ENCODE measurements at regions not wholly inside any gene's neighbourhood (a gene's known extent, or its start where the extent isn't known, plus 50 kb on each side); places are given as distances from the start of the nearest gene placed in this dataset.
"Not testable (repeated sequence)": the region's sequence is repeated elsewhere in the genome, so short reads cannot be mapped to it uniquely, and the experiment has no call there.

DNA sequence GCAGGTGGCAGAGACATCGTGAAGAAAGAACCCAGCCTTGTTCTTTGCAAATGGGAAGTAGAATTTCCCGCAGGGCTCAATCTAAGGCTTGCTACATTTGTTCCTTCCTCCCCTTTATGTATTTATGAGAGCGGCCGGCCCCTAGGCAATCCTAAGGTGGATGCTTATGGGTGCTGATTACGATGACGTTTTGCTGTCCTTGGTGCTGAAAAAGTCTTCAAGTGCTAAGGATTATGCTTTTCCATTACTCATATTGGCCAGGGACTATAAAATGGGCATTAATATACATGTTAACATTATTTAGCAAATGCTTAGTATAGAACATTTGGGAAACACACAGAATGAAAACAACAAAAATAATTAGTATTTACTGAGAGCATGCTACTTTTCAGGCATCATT, 313.3 kb upstream of the XYLT1 start:
- DNase-seq: no peak

DNA sequence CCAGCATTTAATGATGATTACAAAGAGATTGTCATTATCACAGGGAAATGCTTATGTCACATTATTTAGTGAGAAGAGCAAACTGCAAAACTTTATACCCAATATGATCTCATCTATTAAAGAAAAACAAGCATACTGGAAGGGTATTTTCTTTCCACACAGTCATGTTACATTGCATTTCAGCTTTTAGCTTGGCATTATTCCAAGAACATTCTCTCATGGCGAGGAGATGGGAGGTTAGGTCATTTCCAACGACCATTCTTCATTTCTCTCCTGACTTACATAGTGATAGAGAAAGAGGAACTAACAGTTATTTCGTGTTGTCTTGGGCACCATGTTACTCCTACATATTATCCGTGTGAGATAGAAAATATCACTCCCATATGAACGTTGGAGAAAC, 309.4 kb upstream of the XYLT1 start:
- DNase-seq: no peak

DNA sequence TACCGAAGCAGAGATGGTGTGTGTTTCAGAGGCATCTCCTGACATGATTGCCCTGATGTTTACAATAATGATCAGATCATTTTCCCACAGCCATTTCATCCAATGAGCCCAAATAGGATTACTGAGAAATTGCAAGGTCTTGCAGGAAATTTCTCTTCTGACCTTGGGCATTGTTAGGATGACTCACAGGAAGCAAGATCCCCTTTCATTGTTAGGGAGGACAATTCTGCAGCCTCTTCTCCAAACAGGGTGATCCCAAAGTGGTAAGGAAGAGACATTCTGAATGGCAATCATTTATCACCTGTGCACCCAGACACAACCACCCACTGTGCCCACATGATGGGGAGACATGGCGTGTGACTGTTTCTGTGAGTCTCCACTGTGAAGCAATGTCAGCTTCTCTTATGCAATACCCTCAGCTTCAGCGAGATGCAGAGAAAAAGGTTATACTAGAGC, 306.7 kb upstream of the XYLT1 start:
- DNase-seq: no peak

DNA sequence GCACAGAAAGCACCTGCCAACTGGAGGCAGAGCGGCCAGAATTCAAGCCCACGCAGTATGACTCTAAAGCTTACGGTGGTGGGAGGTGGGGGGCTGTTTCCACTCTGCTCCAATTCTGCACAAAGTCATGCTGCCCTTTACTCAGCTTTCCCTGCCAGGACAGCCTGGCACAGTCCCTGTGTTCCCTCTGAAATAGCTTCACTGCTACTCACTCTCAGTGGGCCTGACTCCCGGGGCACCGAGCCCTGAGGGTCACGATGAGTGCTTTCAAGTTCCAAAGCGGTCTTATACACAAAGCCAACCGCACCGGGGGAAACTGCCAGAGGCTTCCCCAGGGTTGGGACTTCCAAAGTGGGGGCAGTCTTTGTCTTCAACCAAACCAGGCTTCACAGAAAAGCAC, 306.1 kb upstream of the XYLT1 start:
- DNase-seq: no peak

DNA sequence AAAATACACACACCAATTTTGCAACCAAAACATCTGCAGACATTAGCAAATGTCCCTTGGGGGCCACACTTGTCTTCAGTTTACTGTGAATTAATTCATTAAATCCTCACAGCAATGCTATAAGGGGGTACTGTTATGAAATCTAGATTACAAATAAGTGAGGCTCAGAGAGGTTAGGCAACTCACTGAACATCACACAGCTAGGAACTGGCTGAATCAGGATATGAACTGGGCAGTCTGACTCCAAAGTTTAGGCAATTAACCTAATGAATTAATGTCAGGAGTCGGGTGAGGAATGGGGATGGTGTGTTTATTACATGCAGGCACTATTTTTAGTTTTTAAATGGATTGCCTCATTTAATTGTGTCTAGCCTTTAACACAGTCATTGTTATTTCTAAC, 305.7 kb upstream of the XYLT1 start:
- no peak for DNase-seq

DNA sequence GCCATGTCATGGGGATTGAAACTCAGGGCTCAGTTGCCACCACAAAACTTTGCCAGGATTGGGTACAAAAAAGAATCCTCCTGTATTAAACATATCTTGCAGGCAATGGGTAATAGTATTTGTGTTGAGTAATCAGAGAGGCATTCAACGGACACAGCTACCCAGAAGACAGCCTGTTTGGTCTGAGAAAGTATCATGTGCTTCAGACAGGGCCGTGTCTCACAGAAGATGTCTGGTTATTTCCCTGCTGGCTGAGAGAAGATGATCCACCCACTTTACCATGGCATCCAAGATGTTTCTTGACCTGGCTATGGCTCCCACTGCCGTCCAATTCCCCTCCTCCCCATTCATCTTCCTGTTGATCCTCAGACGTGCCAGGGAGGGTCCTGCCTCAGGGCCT, 304.3 kb upstream of the XYLT1 start:
- no peak for DNase-seq

DNA sequence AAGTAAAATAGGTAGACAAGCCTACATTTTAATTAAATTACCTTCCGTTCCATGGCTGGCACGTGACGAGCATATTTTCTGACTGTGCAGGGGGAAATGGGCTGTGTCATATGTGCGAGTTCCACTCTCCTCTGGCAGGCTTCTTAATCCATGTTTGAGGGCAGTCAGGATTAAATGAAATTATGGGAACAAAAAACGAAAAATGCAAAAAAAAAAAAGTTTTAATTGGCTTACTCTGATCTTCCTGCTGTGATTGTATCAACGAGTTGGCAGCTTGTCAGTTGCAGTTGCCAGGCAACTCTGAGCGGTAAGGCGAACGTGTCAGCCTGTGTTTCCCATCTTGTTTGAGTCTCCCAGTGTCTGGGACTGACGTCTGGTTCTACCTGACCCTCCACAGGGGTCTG, 302.9 kb upstream of the XYLT1 start:
- DNase-seq: no peak

DNA sequence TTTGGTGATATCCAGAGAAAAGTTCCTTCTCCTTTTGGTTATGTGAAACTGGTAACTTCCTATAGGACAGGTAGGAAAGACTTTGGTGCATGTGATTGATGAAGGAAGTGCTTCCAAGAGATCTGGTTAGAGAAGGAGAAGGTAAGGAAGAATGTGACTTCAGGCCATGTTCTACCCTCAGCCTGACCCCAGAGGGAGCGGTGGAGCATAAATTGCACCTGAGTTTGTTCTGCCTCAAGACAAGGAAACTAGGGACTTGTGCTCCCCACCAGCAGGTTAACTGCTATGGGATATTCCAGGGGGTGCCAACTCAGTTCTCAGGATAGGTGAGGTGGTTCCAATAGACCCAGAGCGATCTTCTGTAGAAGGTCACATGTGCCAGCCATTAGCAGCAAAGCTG, 299.3 kb upstream of the XYLT1 start:
- no peak for DNase-seq

DNA sequence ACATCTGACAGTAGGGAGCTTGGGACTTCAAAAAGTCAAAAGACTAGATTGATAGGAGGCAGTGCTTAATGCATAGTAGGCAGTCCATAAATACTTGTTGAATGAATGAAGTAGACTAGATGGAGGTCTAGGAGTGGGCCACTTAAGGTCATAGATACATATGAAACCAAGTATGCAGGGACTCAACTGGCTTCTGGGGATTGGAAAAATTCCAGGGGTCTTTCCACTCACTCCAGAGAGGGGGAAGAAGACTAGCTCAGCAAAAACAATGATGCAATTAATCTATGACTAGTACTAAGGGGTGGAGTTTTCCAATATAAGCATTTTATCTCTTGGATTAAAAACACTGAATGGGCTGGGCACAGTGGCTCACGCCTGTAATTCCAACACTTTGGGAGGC, 298.3 kb upstream of the XYLT1 start:
- no peak for DNase-seq

DNA sequence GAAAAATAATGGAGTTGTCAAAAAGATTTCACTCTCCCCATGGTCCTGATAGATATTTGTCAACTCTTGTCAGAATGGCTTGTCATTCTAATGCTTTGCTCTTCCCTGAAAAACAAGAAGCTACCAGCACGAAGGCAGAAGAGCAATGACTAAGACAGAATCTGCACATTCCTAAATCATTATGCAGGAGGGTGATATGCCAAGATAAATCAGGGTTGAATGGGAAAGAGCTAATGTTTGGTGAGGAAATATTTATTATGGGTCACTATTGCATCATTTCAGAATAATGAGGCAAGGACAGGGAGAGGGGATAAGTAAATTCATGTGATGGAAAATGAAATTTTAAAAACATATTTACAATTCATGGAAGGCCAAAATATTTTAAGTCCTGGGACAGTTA, 297.5 kb upstream of the XYLT1 start:
- no peak for DNase-seq

DNA sequence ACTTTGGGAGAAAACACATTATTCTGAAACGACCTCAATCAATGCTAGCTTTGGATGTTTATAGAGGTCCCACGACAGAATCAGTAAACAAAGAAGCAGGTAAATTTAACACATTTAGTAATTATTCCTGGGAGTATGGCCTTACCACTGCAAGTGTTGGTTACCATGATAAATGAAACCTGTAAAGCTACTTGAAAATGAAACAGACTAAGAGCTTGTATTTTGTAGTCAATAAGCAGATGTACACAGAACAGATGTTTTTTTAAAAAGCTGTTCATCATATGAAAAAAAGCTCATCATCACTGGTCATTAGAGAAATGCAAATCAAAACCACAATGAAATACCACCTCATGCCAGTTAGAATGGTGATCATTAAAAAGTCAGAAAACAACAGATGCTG, 295.3 kb upstream of the XYLT1 start:
- no peak for DNase-seq

DNA sequence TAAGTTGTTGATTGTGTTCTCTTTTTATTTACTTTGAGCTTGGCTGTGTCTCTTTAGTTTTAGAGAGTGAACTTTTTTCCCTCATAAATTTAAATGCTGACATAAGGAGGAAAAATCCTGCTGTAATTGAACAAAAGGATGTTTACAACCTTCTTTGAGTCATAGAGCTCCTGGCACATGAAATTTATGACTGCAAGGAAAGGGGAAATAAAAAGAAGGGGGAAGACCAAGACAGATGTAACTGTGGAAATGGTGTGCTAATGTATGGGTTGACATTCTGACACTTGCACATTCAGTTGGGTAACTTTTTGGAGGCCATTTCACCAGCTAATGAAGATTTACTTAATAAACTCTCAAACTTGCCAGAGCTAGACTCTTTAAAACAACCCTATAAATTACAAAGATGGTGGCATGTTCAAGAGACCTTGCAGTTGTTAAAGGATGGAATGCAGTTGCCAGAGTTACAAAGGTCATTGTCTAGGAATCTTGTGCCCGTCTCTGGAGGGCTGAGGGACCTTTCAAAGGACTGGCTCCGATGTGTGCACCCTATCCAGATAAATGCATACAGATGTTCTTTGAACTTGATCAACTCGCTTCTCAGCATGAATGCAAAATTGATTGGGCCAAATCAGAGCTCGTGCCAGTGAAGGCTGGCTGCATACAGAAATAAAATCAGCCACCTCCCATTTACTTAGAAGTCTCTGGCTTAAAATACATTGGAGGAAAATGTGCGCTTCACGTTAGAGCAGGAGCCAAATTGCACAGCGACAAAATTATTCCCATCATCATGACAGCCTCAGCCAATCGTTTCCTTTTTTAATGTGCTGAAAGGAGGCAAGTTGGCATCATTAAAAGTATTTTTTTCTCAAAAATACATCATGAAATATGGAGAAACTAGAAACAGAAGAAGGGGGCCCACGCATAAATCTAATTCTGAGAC, 289.0 kb upstream of the XYLT1 start:
- no peak for DNase-seq

DNA sequence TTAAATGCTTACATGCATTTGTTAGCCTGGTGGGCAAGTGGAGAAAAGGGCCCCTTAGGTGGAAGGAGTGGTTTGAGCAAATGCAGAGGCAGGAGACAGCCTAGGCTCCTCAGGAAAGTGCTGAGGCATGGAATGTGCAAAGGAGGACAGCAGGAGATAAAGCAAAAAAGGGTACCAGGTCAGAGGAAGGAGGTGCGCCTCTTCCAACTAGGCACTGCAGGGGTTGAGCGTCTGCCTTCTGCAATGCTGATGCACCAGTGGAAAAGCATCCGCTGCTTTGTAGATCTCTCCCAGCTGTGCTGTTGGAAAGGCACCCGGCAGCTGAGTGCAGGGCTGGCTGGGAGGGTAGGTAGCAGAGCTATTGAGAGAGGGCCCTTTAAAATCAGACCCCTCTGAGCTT, 287.0 kb upstream of the XYLT1 start:
- no peak for DNase-seq

DNA sequence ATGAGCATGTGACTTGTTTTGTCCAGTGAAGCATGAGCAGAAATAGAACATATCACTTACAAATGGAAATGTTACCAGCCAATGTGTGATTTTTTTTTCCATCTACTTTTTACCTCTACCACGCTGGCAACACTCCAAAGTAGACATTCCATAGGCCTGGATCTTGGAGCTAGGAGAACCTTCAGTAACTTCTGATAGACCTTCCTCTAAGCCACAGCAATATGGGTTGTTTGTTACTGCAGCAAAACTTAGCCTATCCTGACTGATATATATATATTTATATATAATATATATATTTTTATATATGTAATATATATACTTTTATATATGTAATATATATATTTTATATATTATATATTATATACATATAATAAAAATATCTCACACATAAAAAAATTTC, 284.4 kb upstream of the XYLT1 start:
- DNase-seq: no peak

DNA sequence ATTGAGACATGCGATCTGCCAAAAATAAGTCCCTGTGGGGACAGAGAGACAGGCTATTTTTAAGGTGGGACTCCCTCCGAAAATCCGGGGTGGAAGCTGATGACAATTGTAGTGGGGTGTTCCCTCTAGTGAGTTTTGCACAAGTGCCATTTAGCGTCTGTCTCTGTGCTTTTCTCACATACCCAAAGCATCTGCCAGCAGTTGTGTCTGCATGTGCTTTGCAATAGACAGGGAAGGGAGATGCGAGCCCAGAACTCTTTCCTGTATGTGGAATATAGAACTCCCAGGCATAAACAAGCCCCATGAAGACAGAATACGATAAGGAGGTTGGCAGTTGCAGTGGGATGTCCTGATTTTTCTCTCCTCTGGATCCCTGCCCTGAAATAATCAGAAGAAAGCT, 282.7 kb upstream of the XYLT1 start:
- DNase-seq: no peak

DNA sequence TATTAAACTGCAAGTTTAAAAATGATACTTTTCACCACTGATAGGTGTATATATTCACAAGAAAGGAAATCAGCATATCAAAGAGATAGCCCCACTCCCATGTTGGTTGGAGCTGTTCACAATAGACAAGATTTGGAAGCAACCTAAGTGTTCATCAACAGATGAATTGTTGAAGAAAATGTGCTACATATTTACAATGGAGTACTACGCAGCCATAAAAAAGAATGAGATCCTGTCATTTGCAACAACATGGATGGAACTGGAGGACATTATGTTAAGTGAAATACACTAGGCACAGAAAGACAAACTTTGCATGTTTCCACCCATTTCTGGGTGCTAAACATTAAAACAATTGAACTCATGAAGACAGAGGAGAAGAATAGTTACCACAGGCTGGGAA, 278.9 kb upstream of the XYLT1 start:
- no peak for DNase-seq

DNA sequence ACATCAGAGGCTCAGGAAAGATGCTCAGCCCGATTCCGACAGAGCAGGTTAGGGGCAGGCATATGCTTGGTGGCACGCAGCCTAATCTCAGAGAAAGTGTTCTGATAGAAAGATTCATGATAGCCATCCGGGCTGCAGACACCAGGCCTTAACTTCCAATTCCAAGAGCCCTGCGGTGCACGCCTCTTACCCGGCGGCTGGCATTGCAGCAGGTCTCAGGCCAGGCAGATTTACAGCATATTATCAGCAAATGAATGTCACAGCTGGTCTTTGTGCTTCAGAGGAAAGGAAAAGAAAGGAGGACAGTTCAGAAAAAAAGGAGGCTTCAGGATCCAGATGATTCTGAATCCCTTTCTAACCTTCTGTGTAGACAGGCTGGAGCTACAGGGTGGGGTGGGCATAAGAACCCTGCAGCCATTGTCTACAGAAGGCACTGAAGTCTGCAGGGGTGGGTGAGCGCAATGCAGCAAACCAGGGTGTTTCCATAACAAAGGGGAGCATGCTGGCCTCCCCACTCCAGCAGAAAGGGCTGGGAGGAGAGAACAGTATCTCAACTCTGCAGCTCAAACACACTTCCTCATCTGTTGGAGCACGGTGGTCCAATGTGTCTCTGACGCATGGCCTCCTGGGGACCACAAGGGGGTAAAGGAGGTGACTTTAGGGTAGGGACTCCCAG, 277.4 kb upstream of the XYLT1 start:
- no peak for DNase-seq

DNA sequence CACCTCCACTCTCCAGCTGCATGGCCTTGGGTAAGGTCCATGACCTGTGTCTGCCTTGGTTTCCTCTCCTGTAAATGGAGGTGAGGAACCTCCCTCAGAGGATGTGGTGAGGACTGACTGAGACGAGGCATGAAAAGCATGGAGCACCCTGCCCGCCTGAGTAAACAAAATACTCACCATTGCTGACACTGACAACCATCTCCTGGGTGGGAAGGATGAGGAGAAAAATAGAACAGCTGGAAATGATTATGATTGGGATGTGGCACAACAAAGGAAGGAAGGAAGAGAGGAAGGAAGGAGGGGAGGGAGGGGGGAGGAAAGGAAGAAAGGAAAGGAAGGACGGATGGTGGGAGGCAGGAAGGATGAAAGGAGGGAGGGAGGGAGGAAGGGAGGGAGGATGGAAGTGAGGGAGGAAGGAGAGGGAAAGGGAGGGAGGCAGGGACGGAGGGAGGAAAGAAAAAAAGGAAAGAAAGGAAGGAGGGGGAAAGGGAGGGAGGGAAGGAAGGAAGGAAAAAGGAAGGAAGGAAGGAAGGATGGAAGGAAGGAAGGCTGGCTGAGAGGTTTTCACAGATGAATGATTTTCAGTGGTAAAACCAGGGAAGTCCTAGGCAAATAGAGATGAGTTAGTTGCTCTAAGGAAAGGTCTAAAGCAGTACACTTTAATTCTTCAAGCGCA, 276.5 kb upstream of the XYLT1 start:
- DNase-seq: no peak

DNA sequence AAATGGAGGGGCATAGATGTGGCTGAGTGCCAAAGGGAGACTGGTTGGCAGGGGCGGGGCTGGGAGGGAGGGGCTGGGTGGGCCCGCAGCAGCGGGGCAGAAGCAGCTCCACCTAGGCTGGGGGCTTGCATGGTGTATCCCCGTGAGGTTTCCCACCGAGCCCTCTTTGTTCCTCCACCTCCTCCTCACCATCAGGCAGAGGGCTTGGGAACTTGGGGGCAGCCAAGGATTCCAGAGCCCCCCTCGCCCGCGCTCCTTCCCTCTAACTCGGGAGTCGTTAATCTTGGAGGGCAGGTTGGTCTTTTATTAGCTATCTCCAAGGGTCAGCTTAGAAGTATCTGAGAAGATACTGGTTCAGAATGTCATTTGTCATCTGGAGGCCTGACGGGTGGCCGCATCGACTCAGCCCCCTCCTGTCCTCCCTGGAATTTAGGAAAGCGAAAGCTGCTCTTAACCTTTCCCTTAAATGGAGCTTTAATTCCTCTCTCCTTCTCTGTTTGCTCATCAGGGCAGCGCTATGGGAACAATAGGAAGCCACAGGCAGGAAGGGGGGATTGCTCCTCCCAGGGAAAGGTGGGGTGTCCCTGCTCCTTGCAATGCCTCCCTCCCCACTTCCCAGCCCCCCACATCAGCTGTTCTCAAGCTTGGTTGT, 274.3 kb upstream of the XYLT1 start:
- no peak for DNase-seq

DNA sequence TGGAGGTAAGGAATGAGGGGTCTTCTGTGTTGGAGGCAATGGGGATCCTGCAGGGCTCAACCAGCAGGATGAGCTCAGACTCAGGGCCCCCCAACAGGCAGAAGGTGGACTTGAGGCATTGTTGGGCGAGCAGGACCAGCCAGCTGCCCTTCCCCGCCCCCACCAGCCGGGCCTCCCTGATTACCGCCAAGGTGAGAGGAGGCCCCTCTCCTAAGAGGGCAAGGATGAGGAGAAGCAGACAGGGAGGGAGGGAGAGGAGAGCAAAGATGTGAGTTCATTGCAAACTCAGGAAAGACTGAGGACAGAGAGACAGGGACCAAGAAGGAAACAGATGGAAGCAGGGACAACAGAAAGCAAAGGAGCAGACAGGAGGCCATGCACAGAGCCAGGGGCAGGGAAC, 272.8 kb upstream of the XYLT1 start:
- DNase-seq: no peak

DNA sequence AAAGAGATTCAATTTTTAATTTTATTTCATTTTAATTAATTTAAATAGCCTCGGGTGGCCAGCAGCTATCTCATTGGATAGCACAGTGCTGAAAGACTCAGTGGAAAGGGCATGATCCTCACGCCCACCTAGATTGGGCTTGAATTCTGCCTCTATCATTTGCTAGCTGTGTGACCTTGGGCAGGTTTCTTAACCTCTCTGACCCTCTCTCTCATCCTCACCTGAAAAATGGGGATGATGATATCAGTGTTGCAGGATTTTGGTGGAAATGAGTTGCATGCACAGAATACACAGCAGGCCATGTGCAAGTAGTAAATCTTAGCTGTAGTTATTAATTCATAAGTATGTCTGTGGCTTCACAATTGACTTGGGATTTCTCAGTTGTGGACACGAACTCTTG, 272.4 kb upstream of the XYLT1 start:
- DNase-seq: no peak

DNA sequence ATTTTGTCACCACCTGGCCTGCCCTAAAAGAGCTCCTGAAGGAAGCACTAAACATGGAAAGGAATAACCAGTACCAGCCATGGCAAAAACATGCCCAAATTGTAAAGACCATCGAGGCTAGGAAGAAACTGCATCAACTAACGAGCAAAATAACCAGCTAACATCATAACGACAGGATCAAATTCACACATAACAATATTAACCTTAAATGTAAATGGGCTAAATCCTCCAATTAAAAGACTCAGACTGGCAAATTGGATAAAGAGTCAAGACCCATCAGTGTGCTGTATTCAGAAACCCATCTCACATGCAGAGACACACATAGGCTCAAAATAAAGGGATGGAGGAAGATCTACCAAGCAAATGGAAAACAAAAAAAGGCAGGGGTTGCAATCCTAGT, 264.3 kb upstream of the XYLT1 start:
- DNase-seq: not testable (repeated sequence)

DNA sequence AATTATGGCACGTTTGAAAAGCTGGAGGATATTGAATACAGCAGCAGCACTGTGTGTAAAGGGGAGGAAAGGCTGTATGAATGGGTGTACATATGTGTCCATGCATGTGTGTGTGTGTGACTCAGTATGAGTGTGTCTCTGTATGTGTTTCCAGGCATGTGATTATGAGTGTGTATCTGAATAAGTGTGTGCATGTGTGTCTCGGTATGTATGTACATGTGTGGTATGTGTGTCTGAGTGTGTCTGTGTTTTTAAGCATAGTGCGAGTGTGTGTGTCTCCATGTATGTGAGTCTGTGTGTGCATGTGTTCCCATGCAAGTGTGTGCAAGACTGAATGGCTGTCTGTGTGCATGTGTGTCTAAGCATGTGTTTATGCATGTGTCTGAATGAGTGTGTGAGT, 259.1 kb upstream of the XYLT1 start:
- no peak for DNase-seq
